Globus pallidus (tissue), 1 donor: ENCODE measurements at regions not wholly inside any gene's neighbourhood (a gene's known extent, or its start where the extent isn't known, plus 50 kb on each side); places are given as distances from the start of the nearest gene placed in this dataset.
"Not testable (repeated sequence)": the region's sequence is repeated elsewhere in the genome, so short reads cannot be mapped to it uniquely, and the experiment has no call there.

Experiments
- DNase-seq: peaks from one replicate; pipeline ENCODE4 v3.0.0-alpha.2; 2015; ENCODE audit warnings: low spot score

DNA sequence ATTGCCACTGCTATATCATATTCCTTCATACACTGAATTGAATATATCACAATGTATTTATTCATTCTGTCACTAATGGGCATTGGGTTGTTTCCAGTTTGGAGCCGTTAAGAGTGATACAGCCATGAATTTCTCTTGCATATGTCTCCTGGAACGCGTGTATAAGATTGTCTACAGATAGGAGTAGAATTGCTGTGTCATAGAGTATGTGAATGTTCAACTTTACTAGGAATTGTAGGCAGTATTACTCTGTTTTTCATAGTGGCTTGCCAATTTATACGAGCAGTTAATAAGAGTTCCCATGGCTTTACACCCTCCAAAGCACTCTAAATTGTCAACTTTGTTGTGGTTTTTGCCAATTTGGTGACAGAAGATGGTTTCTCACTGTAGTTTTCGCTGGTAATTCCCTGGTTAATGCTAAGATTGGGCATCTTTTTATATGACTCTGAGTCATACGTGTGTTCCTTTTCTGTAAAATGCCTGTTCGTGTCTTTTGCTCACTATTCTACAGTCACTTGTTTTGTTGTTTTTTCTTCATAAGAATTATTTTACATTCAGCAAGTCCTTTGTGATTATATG lies 136.1 kb upstream of the LIPC start:
- DNase-seq: no peak

GRCh38 chr15:58296276-58296675 lies 135.5 kb upstream of the LIPC start:
- no peak for DNase-seq

DNA sequence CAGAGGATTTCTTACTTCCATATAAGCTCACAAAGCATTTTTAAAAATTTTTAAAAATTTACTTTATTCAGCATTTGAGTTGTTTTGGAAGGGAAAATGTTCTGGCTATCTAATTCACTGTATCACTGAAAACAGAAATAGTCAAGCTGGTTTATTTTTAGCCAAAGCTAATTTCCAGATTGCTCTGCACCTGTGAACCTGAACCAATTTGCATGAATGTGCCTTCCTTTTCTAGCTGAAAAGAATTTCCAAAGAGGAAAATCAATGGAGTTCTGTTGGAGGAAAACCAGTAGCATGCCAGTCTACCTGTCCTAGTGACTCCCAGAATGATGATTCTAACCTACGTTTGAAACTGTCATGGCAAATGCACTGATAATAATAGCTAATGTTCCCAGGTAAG lies 134.2 kb upstream of the LIPC start:
- DNase-seq: no peak

DNA sequence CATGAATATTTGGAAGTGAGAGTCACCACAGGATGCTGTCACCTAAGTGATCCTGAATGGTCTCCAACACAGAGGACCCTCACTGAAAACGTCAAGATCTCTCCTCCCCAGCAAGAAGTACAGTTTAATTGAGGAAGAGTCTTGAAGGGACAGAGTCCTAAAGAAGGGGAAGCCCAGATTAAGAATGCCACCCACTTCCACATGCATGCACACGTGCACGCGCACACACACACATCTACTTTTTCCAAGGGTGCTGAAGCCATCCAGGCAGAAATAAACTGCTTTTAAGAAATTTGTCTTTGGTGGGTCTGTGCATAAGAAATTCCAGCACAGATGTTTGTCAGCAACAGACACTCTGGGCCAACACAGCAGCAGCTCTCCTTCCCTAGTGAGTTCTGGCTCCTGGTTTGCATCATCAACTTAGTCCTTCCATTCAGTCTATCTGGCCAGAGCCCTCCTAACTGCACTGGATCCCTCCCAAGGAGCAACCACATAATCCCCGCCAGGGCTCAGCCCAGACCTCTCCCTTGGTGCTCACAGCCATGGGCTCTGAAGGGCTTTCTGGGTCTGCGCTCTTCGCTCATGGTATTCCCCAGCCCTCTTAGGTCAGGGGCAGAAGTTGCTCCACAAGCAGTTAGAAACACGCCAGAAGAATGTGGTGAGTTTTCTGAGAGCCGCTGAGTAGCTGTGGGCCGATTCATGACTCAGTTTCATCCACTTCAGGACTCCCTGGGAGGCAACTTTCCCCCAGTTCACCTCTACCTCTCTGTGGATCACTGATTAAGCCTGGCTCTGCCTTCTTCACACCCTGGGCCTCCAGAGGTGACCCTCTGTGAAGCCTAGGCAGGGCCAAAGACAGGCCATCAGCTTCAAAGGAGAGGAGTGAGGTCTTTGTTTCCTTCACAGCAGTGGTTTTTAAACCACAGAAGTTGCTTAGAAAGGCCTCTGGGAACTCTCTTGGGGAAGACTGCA lies 132.6 kb upstream of the LIPC start:
- peak; percentile 19 for DNase-seq

- DNase-seq: no peak
These were observed 129.0 kb upstream of the LIPC start for GRCh38 chr15:58302832-58303231.

- no peak for DNase-seq
These were observed 128.6 kb upstream of the LIPC start for GRCh38 chr15:58303236-58303635.

GRCh38 chr15:58306591-58307312 lies 125.0 kb upstream of the LIPC start:
- DNase-seq: no peak

DNA sequence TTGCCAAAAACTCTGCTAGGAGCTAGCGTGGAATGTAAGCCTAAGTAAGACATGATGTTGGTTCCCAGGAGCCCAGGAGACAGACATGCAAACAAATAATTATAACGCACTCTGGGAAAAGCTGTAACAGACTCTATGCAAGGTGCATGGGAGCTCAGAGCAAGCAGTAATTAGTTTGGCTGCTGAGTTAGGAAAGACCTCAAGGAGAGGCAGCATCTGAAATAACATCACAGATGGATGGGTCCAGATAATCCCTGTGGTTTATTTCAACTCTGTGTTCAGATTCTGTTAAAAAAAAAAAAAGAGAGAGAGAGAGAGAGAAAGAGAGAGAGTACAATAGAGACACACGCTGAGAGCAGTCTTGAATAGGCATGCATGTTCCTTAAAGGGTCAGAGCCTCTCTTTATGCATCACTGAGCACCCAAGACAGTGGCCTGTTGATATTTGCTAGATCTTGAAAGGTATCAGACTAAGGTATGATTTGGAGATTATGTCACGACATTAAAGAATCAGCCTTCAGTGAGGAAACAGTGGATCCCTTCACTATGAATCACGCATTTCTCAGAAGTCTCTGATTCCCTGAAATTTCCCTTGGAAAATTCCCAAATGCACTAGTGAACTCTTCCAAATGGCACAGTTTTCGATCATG lies 124.4 kb upstream of the LIPC start:
- no peak for DNase-seq

DNA sequence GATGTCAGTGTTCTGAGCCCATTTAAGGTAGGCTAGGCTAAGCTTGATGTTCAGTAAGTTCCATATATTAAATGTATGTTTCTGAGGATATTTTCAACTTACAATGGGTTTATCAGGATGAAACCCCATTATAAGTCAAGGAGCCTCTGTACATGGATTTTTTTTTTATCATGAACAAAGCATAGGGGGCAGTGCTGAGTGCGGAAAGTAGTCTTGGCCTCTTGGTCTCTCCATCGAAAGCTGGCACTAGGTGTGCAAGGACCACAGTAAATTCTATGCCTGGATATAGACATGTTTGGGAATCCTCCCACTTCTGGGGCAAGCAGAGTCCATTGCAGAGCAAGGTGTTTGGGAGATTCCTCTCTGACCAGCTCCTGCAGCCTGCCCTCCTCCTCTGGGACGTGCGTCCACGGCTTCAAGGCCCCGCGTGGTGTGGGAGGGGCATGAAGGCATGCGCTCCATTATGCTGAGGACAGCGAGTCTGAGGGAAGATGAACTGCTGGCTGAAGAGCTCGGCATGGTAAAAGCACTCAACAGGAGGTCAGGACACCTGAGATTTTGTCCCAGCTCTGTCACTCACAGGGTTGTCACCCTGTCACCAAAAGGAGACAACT lies 122.9 kb upstream of the LIPC start:
- no peak for DNase-seq

DNA sequence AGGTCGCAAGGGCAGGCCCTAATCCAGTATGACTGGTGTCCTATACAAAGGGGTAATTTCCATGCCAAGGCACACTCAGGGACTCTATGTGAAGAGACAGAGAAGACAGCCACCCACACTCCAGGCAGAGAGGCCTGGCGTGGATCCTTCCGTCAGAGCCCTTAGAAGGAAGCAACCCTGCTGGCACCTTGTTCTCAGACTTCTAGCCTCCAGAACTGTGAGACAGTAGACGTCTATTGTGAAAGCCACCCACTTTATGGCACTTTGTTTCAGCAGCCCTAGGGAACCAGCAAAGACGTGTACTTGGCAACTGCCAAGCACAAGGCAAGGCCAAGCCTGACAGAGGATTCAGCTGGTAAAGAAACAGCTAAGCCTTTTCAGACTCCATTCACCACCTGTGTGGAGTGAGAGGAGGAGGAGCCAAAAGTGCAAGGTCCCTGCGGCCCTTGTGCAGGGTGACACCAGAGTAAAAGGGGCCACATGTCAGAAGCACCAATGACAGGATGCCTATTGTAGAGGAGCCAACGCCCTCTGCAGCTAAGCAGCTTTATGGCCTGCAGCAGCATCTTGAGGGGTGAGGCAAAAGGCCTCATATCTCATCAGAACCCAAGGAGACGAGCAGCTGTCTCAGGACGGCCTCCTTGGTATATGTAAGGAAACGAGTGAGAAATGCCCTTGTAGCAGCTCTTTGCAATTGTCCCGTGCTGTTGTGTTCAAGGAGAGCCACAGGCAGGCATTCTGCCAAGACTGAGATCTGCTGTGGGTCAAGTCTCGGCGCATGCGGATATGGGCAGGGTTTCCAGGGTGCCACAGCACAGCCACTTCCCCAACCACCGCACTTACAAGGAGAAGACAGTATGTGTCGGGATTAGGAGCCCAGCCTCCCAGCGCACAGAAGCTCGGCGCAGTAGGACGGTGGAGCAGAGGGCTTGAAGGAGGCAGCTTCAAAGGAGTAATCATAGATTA lies 121.5 kb upstream of the LIPC start:
- DNase-seq: peak; percentile 42

- DNase-seq: no peak
These were observed 120.2 kb upstream of the LIPC start for GRCh38 chr15:58311556-58311955.

- no peak for DNase-seq
These were observed 119.8 kb upstream of the LIPC start for GRCh38 chr15:58312031-58312430.

DNA sequence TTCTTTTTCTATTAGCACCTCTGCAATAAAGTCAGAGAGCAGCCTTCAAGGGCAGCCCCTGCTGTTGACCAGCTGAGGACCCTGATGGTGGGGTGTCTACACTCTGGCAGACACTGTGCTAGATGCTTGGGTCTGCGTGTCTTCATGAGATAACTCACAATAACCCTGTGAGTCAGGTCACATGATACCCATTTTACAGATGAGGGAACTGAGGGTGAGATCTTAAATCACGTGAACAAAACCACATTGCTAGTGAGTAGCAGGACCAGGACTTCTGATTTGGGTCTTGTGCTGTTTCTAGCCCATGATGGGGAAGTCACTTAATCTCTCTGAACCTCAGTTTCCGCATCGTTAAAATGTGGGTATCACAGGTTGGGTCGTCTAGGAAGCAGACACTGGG lies 118.5 kb upstream of the LIPC start:
- no peak for DNase-seq

GRCh38 chr15:58313810-58314592 lies 117.8 kb upstream of the LIPC start:
- DNase-seq: no peak

GRCh38 chr15:58314593-58315216 lies 117.1 kb upstream of the LIPC start:
- DNase-seq: no peak

GRCh38 chr15:58318517-58318916 lies 113.3 kb upstream of the LIPC start:
- no peak for DNase-seq

DNA sequence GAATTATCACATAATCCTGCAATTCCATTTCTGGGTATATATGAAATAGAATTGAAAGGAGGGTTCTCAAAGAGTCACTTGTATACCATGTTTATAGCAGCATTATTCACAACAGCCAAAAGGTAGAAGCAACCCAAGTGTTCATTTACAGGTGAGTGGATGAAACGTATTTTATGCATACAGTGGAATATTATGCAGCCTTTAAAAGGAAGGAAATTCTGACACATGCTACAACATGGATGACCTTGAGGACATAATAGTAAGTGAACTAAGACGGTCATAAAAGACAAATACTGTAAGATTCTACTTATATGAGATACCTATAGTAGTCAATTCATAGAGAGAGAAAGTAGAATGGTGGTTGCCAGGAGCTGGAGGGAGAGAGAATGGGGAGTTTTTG lies 110.8 kb upstream of the LIPC start:
- DNase-seq: no peak

DNA sequence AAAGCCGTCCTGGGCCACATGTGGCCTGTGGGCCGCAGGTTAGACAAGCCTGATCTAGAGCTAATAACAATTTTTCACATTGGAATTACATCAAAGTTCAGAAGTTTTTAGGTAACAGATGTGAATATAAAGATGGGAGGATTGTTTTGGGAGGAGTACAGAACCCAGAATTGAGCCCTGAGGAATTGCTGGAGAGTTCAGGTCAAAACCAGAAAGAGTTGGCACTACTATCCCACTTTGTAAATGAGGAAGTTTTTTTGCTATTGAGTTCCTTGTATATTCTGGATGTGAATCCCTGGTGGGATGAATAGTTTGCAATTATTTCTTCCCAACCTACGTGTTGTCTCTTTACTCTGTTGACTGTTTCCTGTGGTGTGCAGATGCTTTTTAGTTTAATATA lies 109.5 kb upstream of the LIPC start:
- no peak for DNase-seq

DNA sequence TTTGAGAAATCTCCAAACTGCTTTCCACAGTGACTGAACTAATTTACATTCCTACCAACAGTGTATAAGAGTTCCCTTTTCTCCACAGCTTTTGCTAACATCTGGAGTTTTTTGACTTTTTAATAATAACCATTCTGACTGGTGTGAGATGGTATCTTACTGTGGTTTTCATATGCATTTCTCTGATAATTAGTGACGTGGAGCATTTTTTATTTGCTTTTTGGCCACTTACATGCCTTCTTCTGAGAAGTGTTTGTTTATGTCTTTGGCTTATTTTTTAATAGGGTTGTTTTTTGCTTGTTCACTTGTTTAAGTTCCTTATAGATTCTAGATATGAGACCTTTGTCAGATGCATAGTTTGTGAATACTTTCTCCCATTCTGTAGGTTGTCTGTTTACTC lies 108.5 kb upstream of the LIPC start:
- DNase-seq: not testable (repeated sequence)
